ENCODE measurements at regions not wholly inside any gene's neighbourhood (a gene's known extent, or its start where the extent isn't known, plus 50 kb on each side); places are given as distances from the start of the nearest gene placed in this dataset.

- Histone ChIP-seq H3K27me3 (ENCODE audit: insufficient read depth, poor library complexity, severe bottlenecking) (no peaks in the 10 kb centered on the region), H3K36me3 (ENCODE audit: low read depth) (no peaks in the 10 kb centered on the region), H3K27ac (ENCODE audit: poor library complexity, severe bottlenecking) (peak overlapping the region; percentile 30), H3K4me1 (ENCODE audit: insufficient read depth, poor library complexity, severe bottlenecking) (peaks cover 4% of the 10 kb centered on the region), H3K9me3 (ENCODE audit: severe bottlenecking) (no peaks in the 10 kb centered on the region), H3K4me3 (ENCODE audit: severe bottlenecking) (no peak overlapping the region)
- DNase-seq (ENCODE audit: low spot score) (no peak), ATAC-seq (ENCODE audit: low read depth) (peak; percentile 31; the same call in 1 of the 3 replicates)
- TF ChIP-seq CTCF (IDR thresholded peaks at IDR 0.05; ENCODE audit: poor library complexity, severe bottlenecking) = no peak
Measured at GRCh38 chr3:70832834-70833205, 520.4 kb upstream of the MDFIC2 start.

- Histone ChIP-seq H3K27ac (ENCODE audit: poor library complexity, severe bottlenecking) (peak overlapping the region; percentile 30), H3K36me3 (ENCODE audit: low read depth) (no peaks in the 10 kb centered on the region), H3K27me3 (ENCODE audit: insufficient read depth, poor library complexity, severe bottlenecking) (no peaks in the 10 kb centered on the region), H3K9me3 (ENCODE audit: severe bottlenecking) (no peaks in the 10 kb centered on the region), H3K4me3 (ENCODE audit: severe bottlenecking) (no peak overlapping the region), H3K4me1 (ENCODE audit: insufficient read depth, poor library complexity, severe bottlenecking) (peaks cover 4% of the 10 kb centered on the region)
- no peak for DNase-seq (ENCODE audit: low spot score)
- ATAC-seq (ENCODE audit: low read depth) = peak; percentile 79
- no peak for TF ChIP-seq CTCF (IDR thresholded peaks at IDR 0.05; ENCODE audit: poor library complexity, severe bottlenecking)
Measured at GRCh38 chr3:70832089-70832833, 519.8 kb upstream of the MDFIC2 start.

GRCh38 chr3:70829092-70829491 lies 516.7 kb upstream of the MDFIC2 start:
- no peak for DNase-seq (ENCODE audit: low spot score)

GRCh38 chr3:70824773-70825172 lies 512.3 kb upstream of the MDFIC2 start:
- Histone ChIP-seq H3K4me3 (ENCODE audit: severe bottlenecking) (no peak overlapping the region), H3K27me3 (ENCODE audit: insufficient read depth, poor library complexity, severe bottlenecking) (no peaks in the 10 kb centered on the region), H3K4me1 (ENCODE audit: insufficient read depth, poor library complexity, severe bottlenecking) (peaks cover 13% of the 10 kb centered on the region), H3K27ac (ENCODE audit: poor library complexity, severe bottlenecking) (peak overlapping the region; percentile 28), H3K9me3 (ENCODE audit: severe bottlenecking) (no peaks in the 10 kb centered on the region), H3K36me3 (ENCODE audit: low read depth) (no peaks in the 10 kb centered on the region)
- TF ChIP-seq CTCF (IDR thresholded peaks at IDR 0.05; ENCODE audit: poor library complexity, severe bottlenecking) = no peak
- ATAC-seq (ENCODE audit: low read depth) = peak; percentile 98
- no peak for DNase-seq (ENCODE audit: low spot score)

More at GRCh38 chr3:70829092-70829491, 516.7 kb upstream of the MDFIC2 start:
- no peak for TF ChIP-seq CTCF (IDR thresholded peaks at IDR 0.05; ENCODE audit: poor library complexity, severe bottlenecking)
- no peak for ATAC-seq (ENCODE audit: low read depth)
- Histone ChIP-seq H3K4me1 (ENCODE audit: insufficient read depth, poor library complexity, severe bottlenecking) (peaks cover 11% of the 10 kb centered on the region), H3K9me3 (ENCODE audit: severe bottlenecking) (no peaks in the 10 kb centered on the region), H3K27ac (ENCODE audit: poor library complexity, severe bottlenecking) (no peak overlapping the region), H3K4me3 (ENCODE audit: severe bottlenecking) (no peak overlapping the region), H3K27me3 (ENCODE audit: insufficient read depth, poor library complexity, severe bottlenecking) (no peaks in the 10 kb centered on the region), H3K36me3 (ENCODE audit: low read depth) (no peaks in the 10 kb centered on the region)

GRCh38 chr3:70824078-70824477 lies 511.6 kb upstream of the MDFIC2 start:
- Histone ChIP-seq H3K27me3 (ENCODE audit: insufficient read depth, poor library complexity, severe bottlenecking) (no peaks in the 10 kb centered on the region), H3K4me3 (ENCODE audit: severe bottlenecking) (no peak overlapping the region), H3K9me3 (ENCODE audit: severe bottlenecking) (no peaks in the 10 kb centered on the region), H3K4me1 (ENCODE audit: insufficient read depth, poor library complexity, severe bottlenecking) (peaks cover 13% of the 10 kb centered on the region), H3K36me3 (ENCODE audit: low read depth) (no peaks in the 10 kb centered on the region), H3K27ac (ENCODE audit: poor library complexity, severe bottlenecking) (peak overlapping the region; percentile 28)
- DNase-seq (ENCODE audit: low spot score) (no peak), ATAC-seq (ENCODE audit: low read depth) (no peak)
- TF ChIP-seq CTCF (IDR thresholded peaks at IDR 0.05; ENCODE audit: poor library complexity, severe bottlenecking) = no peak

Measured in RWPE2 (cell line).